ENCODE measurements at regions not wholly inside any gene's neighbourhood (a gene's known extent, or its start where the extent isn't known, plus 50 kb on each side); places are given as distances from the start of the nearest gene placed in this dataset.
"Not testable (repeated sequence)": the region's sequence is repeated elsewhere in the genome, so short reads cannot be mapped to it uniquely, and the experiment has no call there.

DNA sequence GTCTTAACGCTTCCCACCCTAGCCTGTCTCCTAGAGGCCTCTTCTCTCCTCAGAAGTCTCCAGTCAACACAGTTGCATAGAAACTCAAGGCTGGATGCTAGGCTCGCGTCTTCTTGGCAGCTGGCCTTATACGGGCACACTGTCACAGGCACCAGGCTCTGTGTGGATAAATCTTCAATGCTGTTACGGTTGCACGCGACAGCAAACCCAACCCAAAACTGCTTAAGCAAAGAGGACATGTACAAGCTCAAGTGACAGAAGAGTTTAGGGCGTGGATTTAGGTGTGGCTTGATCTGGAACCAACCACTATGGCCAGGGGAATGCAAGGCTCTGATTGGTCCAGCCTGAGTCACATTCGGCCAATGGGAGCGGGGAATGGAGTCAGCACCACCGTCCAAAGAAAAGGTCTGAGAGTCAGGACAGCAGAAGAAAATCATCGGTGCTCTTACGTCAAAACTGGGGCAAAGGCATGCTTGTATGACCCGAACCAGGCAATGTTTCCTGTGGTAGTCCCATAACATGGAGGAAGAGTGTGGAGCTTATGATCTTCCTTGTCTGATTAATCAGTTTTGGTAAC, 65.1 kb upstream of the ZNG1B start:
- TF ChIP-seq EZH2 (IDR thresholded peaks at IDR 0.05; ENCODE audit: insufficient read depth, low read length); CTCF (IDR thresholded peaks at IDR 0.05; ENCODE audit: insufficient read depth, low read depth, low read length): not testable (repeated sequence)
